Mesendoderm (in vitro differentiated cells): ENCODE measurements at regions not wholly inside any gene's neighbourhood (a gene's known extent, or its start where the extent isn't known, plus 50 kb on each side); places are given as distances from the start of the nearest gene placed in this dataset.
"Not testable (repeated sequence)": the region's sequence is repeated elsewhere in the genome, so short reads cannot be mapped to it uniquely, and the experiment has no call there.

Experiments
- DNase-seq: peaks from one replicate; pipeline ENCODE4 v3.0.0; 2013
- H2AK5ac ChIP-seq: 2 replicates; pipeline ENCODE4 v1.6.1; 2013; ENCODE audit warnings: low read length, inconsistent platforms
- H2BK120ac ChIP-seq: 2 replicates; pipeline ENCODE4 v1.6.1; 2013; ENCODE audit warnings: low read depth, mild to moderate bottlenecking, low read length, moderate library complexity, mixed read lengths
- H2BK15ac ChIP-seq: replicated peaks from 2 replicates; pipeline ENCODE4 v1.6.1; 2013; ENCODE audit warnings: low read depth, mild to moderate bottlenecking, moderate library complexity
- H2BK5ac ChIP-seq: 2 replicates; pipeline ENCODE4 v1.6.1; 2013; ENCODE audit warnings: low read length, inconsistent platforms
- H3K18ac ChIP-seq: 2 replicates; pipeline ENCODE4 v1.6.1; 2013; ENCODE audit warnings: mild to moderate bottlenecking, low read length, mixed read lengths
- H3K23ac ChIP-seq: one replicate; pipeline ENCODE4 v1.6.1; 2013; ENCODE audit warnings: low read length
- H3K27ac ChIP-seq: 2 replicates; pipeline ENCODE4 v1.5.1; 2013; ENCODE audit warnings: low read depth, mild to moderate bottlenecking, inconsistent platforms, low read length, moderate library complexity
- H3K27me3 ChIP-seq: 2 replicates; pipeline ENCODE4 v1.6.1; 2013; ENCODE audit warnings: low read length, control low read depth, mild to moderate bottlenecking, inconsistent platforms; ENCODE audit not compliant: insufficient read depth, poor library complexity
- H3K36me3 ChIP-seq: 2 replicates; pipeline ENCODE4 v1.6.1; 2013; ENCODE audit warnings: low read length, inconsistent platforms; ENCODE audit not compliant: control insufficient read depth, insufficient read depth
- H3K4ac ChIP-seq: one replicate; pipeline ENCODE4 v1.6.1; 2013; ENCODE audit warnings: low read depth, mild to moderate bottlenecking, low read length, moderate library complexity
- H3K4me1 ChIP-seq: 2 replicates; pipeline ENCODE4 v1.6.1; 2013; ENCODE audit warnings: low read depth, low read length, inconsistent platforms; ENCODE audit not compliant: control insufficient read depth
- H3K4me2 ChIP-seq: 2 replicates; pipeline ENCODE4 v1.6.1; 2013; ENCODE audit warnings: low read length
- H3K4me3 ChIP-seq: 2 replicates; pipeline ENCODE4 v1.5.1; 2013; ENCODE audit warnings: mild to moderate bottlenecking, low read length
- H3K56ac ChIP-seq: one replicate; pipeline ENCODE4 v1.6.1; 2013; ENCODE audit warnings: low read length
- H3K79me1 ChIP-seq: 2 replicates; pipeline ENCODE4 v1.6.1; 2013; ENCODE audit warnings: low read length, inconsistent platforms
- H3K79me2 ChIP-seq: 2 replicates; pipeline ENCODE4 v1.6.1; 2013; ENCODE audit warnings: mild to moderate bottlenecking, low read length; ENCODE audit not compliant: control insufficient read depth, insufficient read depth
- H3K9ac ChIP-seq: 2 replicates; pipeline ENCODE4 v1.6.1; 2013; ENCODE audit warnings: low read length, inconsistent platforms
- H4K5ac ChIP-seq: one replicate; pipeline ENCODE4 v1.6.1; 2013; ENCODE audit warnings: low read length
- H4K8ac ChIP-seq: one replicate; pipeline ENCODE4 v1.6.1; 2013; ENCODE audit warnings: low read depth, mild to moderate bottlenecking, control low read depth, low read length, moderate library complexity
- whole genome bisulfite sequencing: extraction: QIAGEN DNeasy Blood & Tissue Kit; methylation state at CpG from one replicate; pipeline ENCODE4 v1.1.7; 2013; ENCODE audit warnings: low lambda C conversion rate, missing lambda C conversion rate; ENCODE audit not compliant: insufficient coverage; ENCODE audit errors: extremely low coverage; 5-methylcytosine and 5-hydroxymethylcytosine counted together

- Histone ChIP-seq H2BK5ac (no peak overlapping the region), H2BK15ac (no peak overlapping the region), H3K9ac (no peak overlapping the region), H3K4me2 (no peak overlapping the region), H3K4me3 (no peak overlapping the region), H2AK5ac (no peak overlapping the region), H3K79me2 (no peaks in the 10 kb centered on the region), H2BK120ac (no peak overlapping the region), H4K8ac (no peak overlapping the region), H3K18ac (no peak overlapping the region), H3K56ac (no peak overlapping the region), H3K36me3 (no peaks in the 10 kb centered on the region), H3K4ac (no peak overlapping the region), H4K5ac (no peak overlapping the region), H3K23ac (no peak overlapping the region), H3K4me1 (peaks cover 3% of the 10 kb centered on the region), H3K79me1 (no peaks in the 10 kb centered on the region), H3K27ac (no peak overlapping the region), H3K27me3 (no peaks in the 10 kb centered on the region)
- WGBS, result no CpG with 5 or more reads among the region's 1 CpG
- DNase-seq, result peak; percentile 14
These were observed 62.0 kb downstream of the CAVIN4 start for GRCh38 chr9:100639854-100640253.

DNA sequence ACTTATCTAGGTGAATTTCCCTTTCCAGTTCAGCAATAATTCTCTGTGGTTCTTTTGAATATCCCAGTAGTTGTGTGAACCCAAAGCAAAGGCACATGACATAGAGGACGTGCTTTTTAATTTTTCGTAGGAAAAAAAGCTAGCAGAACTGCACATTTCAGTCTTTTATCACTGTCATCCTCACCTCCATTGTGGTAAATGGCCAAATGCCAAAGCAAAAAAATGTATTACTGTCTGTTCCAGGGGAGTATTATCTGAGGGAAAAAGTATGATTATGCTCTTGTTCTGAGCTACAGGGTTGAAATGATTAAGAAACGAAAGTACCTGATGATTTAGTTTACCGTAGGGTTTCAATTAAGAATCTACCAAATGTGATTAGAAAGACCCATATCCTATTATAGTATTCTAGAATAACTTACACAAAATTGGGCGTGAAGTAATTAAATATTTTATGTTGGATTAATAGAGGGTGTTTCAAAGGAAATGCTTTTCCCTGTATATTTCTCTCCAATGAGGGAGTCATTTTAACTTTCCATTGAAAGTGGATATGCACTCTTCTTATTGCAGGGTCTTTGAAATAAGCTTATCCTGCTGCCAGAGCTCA, 62.7 kb downstream of the CAVIN4 start:
- Histone ChIP-seq H2BK120ac (no peak overlapping the region), H3K9ac (no peak overlapping the region), H3K27me3 (no peaks in the 10 kb centered on the region), H3K18ac (no peak overlapping the region), H3K23ac (no peak overlapping the region), H3K4ac (no peak overlapping the region), H2BK5ac (no peak overlapping the region), H2AK5ac (no peak overlapping the region), H4K5ac (no peak overlapping the region), H3K56ac (no peak overlapping the region), H3K4me1 (peaks cover 3% of the 10 kb centered on the region), H2BK15ac (no peak overlapping the region), H3K36me3 (no peaks in the 10 kb centered on the region), H3K79me1 (no peaks in the 10 kb centered on the region), H3K4me3 (no peak overlapping the region), H3K4me2 (no peak overlapping the region), H3K27ac (no peak overlapping the region), H4K8ac (no peak overlapping the region), H3K79me2 (no peaks in the 10 kb centered on the region)
- DNase-seq, result no peak
- no CpG with 5 or more reads among the region's 5 CpGs for whole genome bisulfite sequencing

DNA sequence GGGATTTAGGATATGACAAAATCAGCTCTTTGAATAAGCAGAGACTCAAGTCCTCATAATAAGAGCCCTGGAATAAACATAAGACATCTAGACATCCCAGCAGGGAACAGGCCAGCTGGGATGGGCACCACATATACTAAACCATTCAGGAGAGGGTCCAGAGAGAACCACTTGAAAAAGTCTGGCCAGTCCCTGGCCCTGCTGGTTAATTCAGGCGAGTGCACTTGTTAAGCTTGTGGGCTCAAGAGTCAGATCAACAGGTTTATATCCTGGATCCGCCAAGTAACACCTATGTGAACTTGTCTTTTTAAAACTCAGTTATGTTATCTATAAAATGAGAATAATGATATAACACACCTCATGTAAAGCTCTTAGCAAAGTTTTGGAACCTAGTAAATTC, 63.3 kb downstream of the CAVIN4 start:
- Histone ChIP-seq H3K27ac (no peak overlapping the region), H3K4ac (no peak overlapping the region), H4K8ac (no peak overlapping the region), H3K79me2 (no peaks in the 10 kb centered on the region), H2BK120ac (no peak overlapping the region), H3K56ac (no peak overlapping the region), H2BK15ac (no peak overlapping the region), H3K27me3 (no peaks in the 10 kb centered on the region), H3K4me1 (peaks cover 3% of the 10 kb centered on the region), H2BK5ac (no peak overlapping the region), H3K4me2 (no peak overlapping the region), H3K23ac (no peak overlapping the region), H3K36me3 (no peaks in the 10 kb centered on the region), H3K9ac (no peak overlapping the region), H4K5ac (no peak overlapping the region), H2AK5ac (no peak overlapping the region), H3K18ac (no peak overlapping the region), H3K79me1 (no peaks in the 10 kb centered on the region), H3K4me3 (no peak overlapping the region)
- peak; percentile 18 for DNase-seq
- WGBS, result no CpG with 5 or more reads among the region's 2 CpGs

GRCh38 chr9:100652850-100653249, 75.0 kb downstream of the CAVIN4 start:
- Histone ChIP-seq H3K27ac (no peak overlapping the region), H3K18ac (no peak overlapping the region), H4K5ac (no peak overlapping the region), H2AK5ac (no peak overlapping the region), H3K4me2 (no peak overlapping the region), H3K56ac (no peak overlapping the region), H3K36me3 (no peaks in the 10 kb centered on the region), H4K8ac (no peak overlapping the region), H2BK5ac (no peak overlapping the region), H3K79me1 (no peaks in the 10 kb centered on the region), H3K4ac (no peak overlapping the region), H3K4me1 (no peaks in the 10 kb centered on the region), H3K79me2 (no peaks in the 10 kb centered on the region), H3K23ac (no peak overlapping the region), H3K27me3 (no peaks in the 10 kb centered on the region), H3K4me3 (no peak overlapping the region), H3K9ac (no peak overlapping the region), H2BK120ac (no peak overlapping the region), H2BK15ac (no peak overlapping the region)
- no peak for DNase-seq
- WGBS, result no CpG with 5 or more reads among the region's 4 CpGs

GRCh38 chr9:100653643-100654334, 75.9 kb downstream of the CAVIN4 start:
- no peak overlapping the region for H3K23ac ChIP-seq
- no peaks in the 10 kb centered on the region for H3K27me3 ChIP-seq

GRCh38 chr9:100656851-100657250, 79.0 kb downstream of the CAVIN4 start:
- not testable (repeated sequence) for H3K4me1 ChIP-seq, H3K9ac ChIP-seq, H2BK5ac ChIP-seq, H3K4me2 ChIP-seq, H3K27me3 ChIP-seq, H3K56ac ChIP-seq, H3K36me3 ChIP-seq, H4K8ac ChIP-seq, H2AK5ac ChIP-seq, H3K23ac ChIP-seq, H3K4me3 ChIP-seq, H3K18ac ChIP-seq, H2BK120ac ChIP-seq, H3K79me2 ChIP-seq, DNase-seq, H4K5ac ChIP-seq, H3K4ac ChIP-seq, H2BK15ac ChIP-seq, H3K79me1 ChIP-seq, H3K27ac ChIP-seq
- WGBS, result no CpG with 5 or more reads among the region's 2 CpGs

More at GRCh38 chr9:100653643-100654334, 75.9 kb downstream of the CAVIN4 start:
- no peak overlapping the region for H4K5ac ChIP-seq
- no peaks in the 10 kb centered on the region for H3K4me1 ChIP-seq
- WGBS, result no CpG with 5 or more reads among the region's 4 CpGs
- no peak overlapping the region for H2BK15ac ChIP-seq
- no peak overlapping the region for H3K4me3 ChIP-seq
- H2BK5ac ChIP-seq, result no peak overlapping the region
- no peak overlapping the region for H3K56ac ChIP-seq
- no peak for DNase-seq
- H3K79me1 ChIP-seq, result no peaks in the 10 kb centered on the region
- H4K8ac ChIP-seq, result no peak overlapping the region
- H2AK5ac ChIP-seq, result no peak overlapping the region
- H3K9ac ChIP-seq, result no peak overlapping the region
- H3K27ac ChIP-seq, result no peak overlapping the region
- no peaks in the 10 kb centered on the region for H3K36me3 ChIP-seq
- no peak overlapping the region for H2BK120ac ChIP-seq
- H3K79me2 ChIP-seq, result no peaks in the 10 kb centered on the region
- H3K18ac ChIP-seq, result no peak overlapping the region
- H3K4ac ChIP-seq, result no peak overlapping the region
- H3K4me2 ChIP-seq, result no peak overlapping the region
